ENCODE measurements at regions not wholly inside any gene's neighbourhood (a gene's known extent, or its start where the extent isn't known, plus 50 kb on each side); places are given as distances from the start of the nearest gene placed in this dataset.

GRCh38 chr5:125416055-125416454 is 669.6 kb upstream of the ZNF608 start:
- DNase-seq (ENCODE audit: low read depth, low spot score) (no peak), ATAC-seq (no peak)
- TF ChIP-seq POLR2AphosphoS5 (IDR thresholded peaks at IDR 0.05; ENCODE audit: low read depth, low read length) (no peak), SIN3A (IDR thresholded peaks at IDR 0.05; ENCODE audit: borderline replicate concordance, insufficient read depth, low read depth, low read length) (no peak), REST (IDR thresholded peaks at IDR 0.05; ENCODE audit: insufficient read depth in 1 of 2, low read depth in 2 of 2, low read length in 1 of 2) (no peak), CTCF (IDR thresholded peaks at IDR 0.05) (no peak), TCF7L2 (IDR thresholded peaks at IDR 0.05; ENCODE audit: low read depth, low read length) (no peak)
- CTCF ChIA-PET: no interaction called here
- no TSS peak for BruUV-seq (replicated peaks)
- H3K27ac ChIP-seq (ENCODE audit: low read length): peak overlapping the region; percentile 95
- POLR2A ChIA-PET: interaction anchor here (0.5 kb wide), 1 partner anchor 667 kb away, joined by 3 read pairs; no protein-coding TSS in a partner anchor
- no peak overlapping the region for H3K4me3 ChIP-seq (ENCODE audit: low read depth in 2 of 2, low read length in 2 of 2)
- intact Hi-C loops (cut with micrococcal nuclease; ENCODE audit: unreplicated experiment): loop anchor here (10.0 kb wide), 2 partner anchors 159 to 279 kb away; no protein-coding TSS in a partner anchor
- no peaks in the 10 kb centered on the region for H3K36me3 ChIP-seq (ENCODE audit: control insufficient read depth, insufficient read depth, low read length)
- H3K27me3 ChIP-seq (ENCODE audit: control insufficient read depth, insufficient read depth, low read length): no peaks in the 10 kb centered on the region
- peaks cover 42% of the 10 kb centered on the region for H3K4me1 ChIP-seq (ENCODE audit: control insufficient read depth, insufficient read depth, low read length)
- no peaks in the 10 kb centered on the region for H3K9me3 ChIP-seq (ENCODE audit: control insufficient read depth, insufficient read depth, low read depth, low read length)
- in situ Hi-C loops (cut with HindIII; ENCODE audit: low pct_unique_long_range_greater_than_20kb, low sequenced_read_pairs): no loop called here

- intact Hi-C loops (cut with micrococcal nuclease; ENCODE audit: unreplicated experiment): loop anchor here (5.0 kb wide), 1 partner anchor 61 kb away; no protein-coding TSS in a partner anchor
These were observed 674.6 kb upstream of the ZNF608 start for GRCh38 chr5:125421006-125421405.

More at GRCh38 chr5:125421006-125421405, 674.6 kb upstream of the ZNF608 start:
- no peaks in the 10 kb centered on the region for H3K36me3 ChIP-seq (ENCODE audit: control insufficient read depth, insufficient read depth, low read length)
- DNase-seq (ENCODE audit: low read depth, low spot score) (no peak), ATAC-seq (no peak)
- H3K4me1 ChIP-seq (ENCODE audit: control insufficient read depth, insufficient read depth, low read length): peaks cover 18% of the 10 kb centered on the region; the same call in 1 of the 2 replicates
- peak overlapping the region; percentile 72; the same call in 1 of the 2 replicates for H3K27ac ChIP-seq (ENCODE audit: low read length)
- no peaks in the 10 kb centered on the region for H3K9me3 ChIP-seq (ENCODE audit: control insufficient read depth, insufficient read depth, low read depth, low read length)
- ChIA-PET CTCF (interaction anchor here (0.6 kb wide), 1 partner anchor 10 kb away, joined by 6 read pairs; no protein-coding TSS in a partner anchor), POLR2A (no interaction called here)
- BruUV-seq (replicated peaks): no TSS peak
- TF ChIP-seq SIN3A (IDR thresholded peaks at IDR 0.05; ENCODE audit: borderline replicate concordance, insufficient read depth, low read depth, low read length) (no peak), POLR2AphosphoS5 (IDR thresholded peaks at IDR 0.05; ENCODE audit: low read depth, low read length) (no peak), REST (IDR thresholded peaks at IDR 0.05; ENCODE audit: insufficient read depth in 1 of 2, low read depth in 2 of 2, low read length in 1 of 2) (no peak), TCF7L2 (IDR thresholded peaks at IDR 0.05; ENCODE audit: low read depth, low read length) (no peak), CTCF (IDR thresholded peaks at IDR 0.05) (no peak)
- in situ Hi-C loops (cut with HindIII; ENCODE audit: low pct_unique_long_range_greater_than_20kb, low sequenced_read_pairs): no loop called here
- H3K27me3 ChIP-seq (ENCODE audit: control insufficient read depth, insufficient read depth, low read length): no peaks in the 10 kb centered on the region
- no peak overlapping the region for H3K4me3 ChIP-seq (ENCODE audit: low read depth in 2 of 2, low read length in 2 of 2)
